ENCODE measurements at regions not wholly inside any gene's neighbourhood (a gene's known extent, or its start where the extent isn't known, plus 50 kb on each side); places are given as distances from the start of the nearest gene placed in this dataset.

DNA sequence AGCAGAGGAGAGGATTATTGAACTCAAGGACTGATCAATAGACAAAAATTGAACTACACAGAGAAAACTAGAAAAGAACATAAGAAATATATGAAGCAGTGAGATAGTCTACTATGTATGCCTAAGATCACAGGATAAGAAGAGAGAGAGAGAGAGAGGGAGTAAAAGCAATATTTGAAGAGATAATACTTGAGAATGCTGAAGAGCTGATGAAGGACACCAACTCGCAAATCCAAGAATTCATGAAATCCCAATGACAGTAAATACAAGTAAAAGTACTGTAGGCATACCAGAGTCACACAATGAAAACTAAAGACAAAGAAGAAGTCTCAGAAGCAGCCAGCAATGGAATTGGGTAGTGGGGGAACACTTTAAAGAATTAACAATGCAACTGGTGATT is 260.1 kb upstream of the SPAG17 start:
- H3K9me3 ChIP-seq: no peaks in the 10 kb centered on the region
- WGBS, 3 donors: 76 to 89% (median 80%) methylated on average over 1 of the region's 1 CpG
- no peaks in the 10 kb centered on the region for H3K4me1 ChIP-seq (ENCODE audit: insufficient read depth)
- no peaks in the 10 kb centered on the region for H3K27me3 ChIP-seq
- H3K27ac ChIP-seq: no peak overlapping the region
- intact Hi-C loops (cut with DNase I): no loop called here
- no peaks in the 10 kb centered on the region for H3K36me3 ChIP-seq
- TF ChIP-seq, protein P1, sequence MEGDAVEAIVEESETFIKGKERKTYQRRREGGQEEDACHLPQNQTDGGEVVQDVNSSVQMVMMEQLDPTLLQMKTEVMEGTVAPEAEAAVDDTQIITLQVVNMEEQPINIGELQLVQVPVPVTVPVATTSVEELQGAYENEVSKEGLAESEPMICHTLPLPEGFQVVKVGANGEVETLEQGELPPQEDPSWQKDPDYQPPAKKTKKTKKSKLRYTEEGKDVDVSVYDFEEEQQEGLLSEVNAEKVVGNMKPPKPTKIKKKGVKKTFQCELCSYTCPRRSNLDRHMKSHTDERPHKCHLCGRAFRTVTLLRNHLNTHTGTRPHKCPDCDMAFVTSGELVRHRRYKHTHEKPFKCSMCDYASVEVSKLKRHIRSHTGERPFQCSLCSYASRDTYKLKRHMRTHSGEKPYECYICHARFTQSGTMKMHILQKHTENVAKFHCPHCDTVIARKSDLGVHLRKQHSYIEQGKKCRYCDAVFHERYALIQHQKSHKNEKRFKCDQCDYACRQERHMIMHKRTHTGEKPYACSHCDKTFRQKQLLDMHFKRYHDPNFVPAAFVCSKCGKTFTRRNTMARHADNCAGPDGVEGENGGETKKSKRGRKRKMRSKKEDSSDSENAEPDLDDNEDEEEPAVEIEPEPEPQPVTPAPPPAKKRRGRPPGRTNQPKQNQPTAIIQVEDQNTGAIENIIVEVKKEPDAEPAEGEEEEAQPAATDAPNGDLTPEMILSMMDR (IDR thresholded peaks at IDR 0.05): no peak
- TF ChIP-seq POLR2A (IDR thresholded peaks at IDR 0.05): no peak
- TF ChIP-seq EP300 (IDR thresholded peaks at IDR 0.05): no peak
- no peak for DNase-seq
- H3K4me3 ChIP-seq: no peak overlapping the region

DNA sequence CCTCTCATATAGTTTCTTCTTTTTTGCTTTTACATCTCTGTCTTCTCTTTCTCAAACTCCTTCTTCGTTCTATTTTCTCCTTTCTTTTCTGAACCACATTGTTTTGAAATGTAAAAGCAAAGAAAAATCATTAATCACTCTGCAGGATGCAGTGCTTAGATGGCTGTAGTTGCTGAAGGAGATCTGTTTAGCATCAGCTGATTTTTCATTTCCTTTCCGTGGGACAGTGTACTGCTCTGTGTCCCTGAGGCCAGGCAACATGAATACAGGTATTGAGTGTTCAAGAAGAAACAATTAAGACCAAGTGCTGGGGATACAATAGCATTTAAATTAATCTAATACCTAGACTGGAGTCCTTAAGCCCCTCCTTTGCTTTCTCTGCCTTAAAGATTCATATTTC is 257.2 kb upstream of the SPAG17 start:
- H3K36me3 ChIP-seq: no peaks in the 10 kb centered on the region
- intact Hi-C loops (cut with DNase I): no loop called here

DNA sequence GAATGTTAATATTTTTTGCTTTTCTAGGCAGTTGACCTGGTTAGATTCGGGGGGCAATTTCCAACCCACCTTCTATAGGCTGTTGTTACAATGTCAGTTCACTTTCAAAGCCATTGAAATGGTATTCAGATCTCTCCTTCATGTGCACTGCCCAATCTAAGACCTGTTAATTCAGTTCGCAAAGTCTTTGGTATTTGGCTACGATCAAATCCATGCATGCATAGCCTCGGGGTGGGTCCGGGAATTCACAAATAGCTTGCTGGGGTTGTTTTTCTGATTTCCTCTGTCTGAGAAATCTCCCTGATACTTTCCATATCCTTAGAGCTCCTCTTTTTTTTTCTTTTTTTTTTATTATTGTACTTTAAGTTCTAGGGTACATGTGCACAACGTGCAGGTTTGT is 252.6 kb upstream of the SPAG17 start:
- Histone ChIP-seq H3K36me3 (no peaks in the 10 kb centered on the region), H3K27me3 (no peaks in the 10 kb centered on the region), H3K27ac (no peak overlapping the region), H3K4me3 (no peak overlapping the region), H3K9me3 (no peaks in the 10 kb centered on the region), H3K4me1 (ENCODE audit: insufficient read depth) (no peaks in the 10 kb centered on the region)
- no peak for DNase-seq
- 84 to 87% (median 85%) methylated on average over 6 of the region's 6 CpGs for WGBS, 3 donors
- intact Hi-C loops (cut with DNase I): no loop called here
- TF ChIP-seq POLR2A (IDR thresholded peaks at IDR 0.05) (no peak), EP300 (IDR thresholded peaks at IDR 0.05) (no peak)
- TF ChIP-seq, protein P1 (IDR thresholded peaks at IDR 0.05): no peak

More for the DNA sequence above, 257.2 kb upstream of the SPAG17 start:
- WGBS, 3 donors: 11 to 30% (median 18%) methylated on average over 2 of the region's 2 CpGs
- Histone ChIP-seq H3K27ac (no peak overlapping the region), H3K27me3 (no peaks in the 10 kb centered on the region), H3K9me3 (no peaks in the 10 kb centered on the region), H3K4me3 (no peak overlapping the region), H3K4me1 (ENCODE audit: insufficient read depth) (no peaks in the 10 kb centered on the region)
- no peak for TF ChIP-seq POLR2A (IDR thresholded peaks at IDR 0.05)
- no peak for TF ChIP-seq EP300 (IDR thresholded peaks at IDR 0.05)
- TF ChIP-seq, protein P1 (IDR thresholded peaks at IDR 0.05): no peak
- DNase-seq: no peak

DNA sequence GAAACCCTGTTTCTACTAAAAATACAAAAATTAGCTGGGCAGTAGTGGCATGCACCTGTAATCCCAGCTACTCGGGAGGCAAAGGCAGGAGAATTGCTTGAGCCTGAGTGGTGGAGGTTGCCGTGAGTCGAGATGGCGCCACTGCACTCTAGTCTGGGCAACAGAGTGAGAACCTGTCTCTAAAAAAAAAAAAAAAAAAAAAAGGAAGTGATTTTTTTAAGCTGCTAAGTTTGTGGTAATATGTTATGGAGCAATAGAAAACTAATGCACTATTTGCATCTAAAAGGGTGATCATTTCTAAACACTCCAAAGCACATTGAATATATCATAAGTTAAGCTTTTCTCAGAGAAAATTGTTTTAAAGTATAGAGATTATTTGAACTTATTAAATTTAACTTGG is 244.8 kb upstream of the SPAG17 start:
- Histone ChIP-seq H3K9me3 (no peaks in the 10 kb centered on the region), H3K27me3 (no peaks in the 10 kb centered on the region), H3K27ac (no peak overlapping the region), H3K4me3 (no peak overlapping the region), H3K4me1 (ENCODE audit: insufficient read depth) (no peaks in the 10 kb centered on the region), H3K36me3 (no peaks in the 10 kb centered on the region)
- DNase-seq: no peak
- no peak for TF ChIP-seq POLR2A (IDR thresholded peaks at IDR 0.05)
- TF ChIP-seq EP300 (IDR thresholded peaks at IDR 0.05): no peak
- TF ChIP-seq, protein P1 (IDR thresholded peaks at IDR 0.05): no peak
- intact Hi-C loops (cut with DNase I): no loop called here
- WGBS, 3 donors: 81 to 83% (median 82%) methylated on average over 4 of the region's 4 CpGs

Data from ovary (tissue), 7 donors.